GM21390 (cell line): ENCODE measurements at regions not wholly inside any gene's neighbourhood (a gene's known extent, or its start where the extent isn't known, plus 50 kb on each side); places are given as distances from the start of the nearest gene placed in this dataset.

ENCODE experiments used
- ATAC-seq: cut with Tn5 transposase; IDR thresholded peaks from one replicate; pipeline ENCODE4 v1.9.1; 2021; ENCODE audit not compliant: unreplicated experiment

DNA sequence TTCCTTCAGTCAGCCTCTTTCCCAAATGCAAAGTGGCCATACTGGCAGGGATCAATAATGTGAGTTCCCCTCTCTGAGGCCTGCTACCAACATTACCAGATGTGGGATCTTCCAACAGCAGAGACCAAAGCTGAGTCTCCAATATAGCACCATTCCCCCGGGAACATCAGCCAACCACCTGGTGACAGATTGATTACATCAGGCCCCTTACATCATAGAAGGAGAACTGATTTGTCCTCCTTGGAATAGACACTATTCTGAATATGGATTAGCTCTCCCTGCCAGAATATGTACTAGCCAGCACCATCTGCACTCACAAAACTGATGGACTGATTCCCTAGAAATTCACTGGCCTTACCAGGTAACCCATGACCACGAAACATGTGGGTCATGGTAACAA, 61.9 kb upstream of the CARMIL1 start:
- ATAC-seq = no peak

- no peak for ATAC-seq
Observed at GRCh38 chr6:25217829-25218228, 61.3 kb upstream of the CARMIL1 start.

DNA sequence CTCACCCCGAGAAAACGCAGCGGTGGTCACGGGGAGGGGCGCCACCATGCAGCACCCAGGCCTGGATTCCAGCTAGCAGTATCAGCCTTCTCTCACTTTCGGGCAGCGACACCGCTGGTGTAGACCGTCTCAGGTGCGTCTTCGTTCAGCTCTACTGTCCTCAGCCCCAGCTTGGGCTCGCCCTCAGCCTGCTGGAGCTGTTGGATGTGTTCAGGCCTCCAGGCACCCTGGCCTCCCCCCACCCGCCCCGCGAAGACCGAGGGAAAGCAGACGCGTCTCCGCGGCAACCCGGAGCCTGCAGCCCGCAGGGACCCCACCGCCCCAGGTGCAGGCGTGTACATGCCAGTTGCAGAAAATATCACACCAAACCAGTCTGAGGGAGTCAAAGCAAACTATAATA, 60.8 kb upstream of the CARMIL1 start:
- ATAC-seq = no peak

- no peak for ATAC-seq
Observed at GRCh38 chr6:25219216-25219916, 59.8 kb upstream of the CARMIL1 start.

- no peak for ATAC-seq
Observed at GRCh38 chr6:25219917-25220278, 59.3 kb upstream of the CARMIL1 start.

DNA sequence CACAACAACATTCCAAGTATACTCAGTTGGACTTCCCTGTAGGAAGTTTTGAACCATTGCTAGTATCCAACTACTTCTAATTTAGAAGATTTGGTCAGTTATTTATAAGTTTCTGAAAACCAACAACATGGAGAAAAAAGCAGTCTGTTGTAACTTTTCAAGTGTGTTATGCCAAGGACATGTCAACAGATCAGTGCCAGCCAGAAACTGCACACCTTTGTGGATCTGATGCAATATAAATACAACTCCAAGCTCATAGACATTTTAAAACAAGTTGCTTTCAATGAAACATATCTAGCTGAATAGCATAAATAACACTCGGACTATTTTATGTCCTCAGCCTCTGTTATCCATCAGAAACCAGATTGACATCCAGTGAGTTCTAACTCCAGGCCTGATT, 58.3 kb upstream of the CARMIL1 start:
- no peak for ATAC-seq

GRCh38 chr6:25222006-25222678, 57.0 kb upstream of the CARMIL1 start:
- ATAC-seq = no peak

GRCh38 chr6:25223490-25223991, 55.6 kb upstream of the CARMIL1 start:
- no peak for ATAC-seq

- ATAC-seq = no peak
Observed at GRCh38 chr6:25224242-25224641, 54.9 kb upstream of the CARMIL1 start.

DNA sequence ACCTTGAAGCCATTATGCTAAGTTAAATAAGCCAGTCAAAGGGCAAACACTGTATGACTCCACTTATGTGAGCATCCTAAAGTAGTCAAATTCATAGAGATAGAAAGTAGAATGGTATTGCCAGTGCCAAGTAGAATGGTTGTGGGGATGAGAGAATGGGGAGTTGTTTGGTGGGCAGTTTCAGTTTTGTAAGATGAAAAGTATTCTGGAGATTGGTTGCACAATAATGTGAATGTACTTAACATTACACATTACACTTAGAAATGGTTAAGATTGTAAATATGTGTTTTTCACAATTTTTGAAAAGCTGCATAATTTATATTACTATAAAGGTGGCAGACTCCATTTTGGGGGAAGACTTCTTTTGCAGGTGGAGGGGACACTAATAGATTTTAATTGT, 51.3 kb upstream of the CARMIL1 start:
- no peak for ATAC-seq
